IPS DF 6.9 (cell line): ENCODE measurements at regions not wholly inside any gene's neighbourhood (a gene's known extent, or its start where the extent isn't known, plus 50 kb on each side); places are given as distances from the start of the nearest gene placed in this dataset.

ENCODE experiments used
- DNase-seq: peaks from one replicate; pipeline ENCODE4 v3.0.0-alpha.2; 2013; ENCODE audit warnings: low read depth, low spot score
- H3K27ac ChIP-seq: one replicate; pipeline ENCODE4 v1.5.1; 2013; ENCODE audit warnings: low read length, control low read depth
- H3K27me3 ChIP-seq: 2 replicates; pipeline ENCODE4 v1.6.1; 2013; ENCODE audit warnings: mild to moderate bottlenecking, low read length; ENCODE audit not compliant: control insufficient read depth, insufficient read depth
- H3K36me3 ChIP-seq: 2 replicates; pipeline ENCODE4 v1.6.1; 2013; ENCODE audit warnings: low read length; ENCODE audit not compliant: control insufficient read depth, insufficient read depth
- H3K4me1 ChIP-seq: 2 replicates; pipeline ENCODE4 v1.6.1; 2013; ENCODE audit warnings: low read length; ENCODE audit not compliant: control insufficient read depth, insufficient read depth
- H3K4me3 ChIP-seq: 2 replicates; pipeline ENCODE4 v1.5.1; 2013; ENCODE audit warnings: mild to moderate bottlenecking, low read length
- H3K9me3 ChIP-seq: 2 replicates; pipeline ENCODE4 v1.6.1; 2013; ENCODE audit warnings: low read length, inconsistent platforms; ENCODE audit not compliant: control insufficient read depth, insufficient read depth
- WGBS: extraction: QIAGEN DNeasy Blood & Tissue Kit; methylation state at CpG from one replicate; pipeline ENCODE4 v1.1.7; 2013; ENCODE audit warnings: mixed read lengths, missing lambda C conversion rate; ENCODE audit not compliant: insufficient read length, insufficient coverage; 5-methylcytosine and 5-hydroxymethylcytosine counted together

DNA sequence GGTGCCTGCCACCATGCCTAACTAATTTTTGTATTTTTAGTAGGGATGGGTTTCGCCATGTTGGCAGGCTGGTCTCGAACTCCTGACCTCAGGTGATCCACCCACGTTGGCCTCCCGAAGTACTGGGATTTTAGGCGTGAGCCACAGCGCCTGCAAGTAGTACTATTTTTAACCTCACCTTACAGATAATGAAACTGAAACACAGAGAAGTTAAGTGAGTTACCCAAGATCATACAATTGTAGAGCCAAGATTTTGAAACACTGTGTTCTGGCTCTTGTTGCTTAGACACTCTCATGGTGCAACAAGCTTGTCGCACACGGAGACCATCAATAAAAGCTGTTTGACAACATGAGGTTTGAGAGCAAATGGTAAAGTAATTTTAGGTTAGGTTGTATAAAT lies 159.1 kb upstream of the LMNTD1 start:
- no peaks in the 10 kb centered on the region for H3K4me1 ChIP-seq
- H3K27me3 ChIP-seq, result no peaks in the 10 kb centered on the region
- WGBS, result no CpG with 5 or more reads among the region's 8 CpGs
- H3K9me3 ChIP-seq, result peaks cover 2% of the 10 kb centered on the region
- no peak for DNase-seq
- H3K27ac ChIP-seq, result no peak overlapping the region
- no peak overlapping the region for H3K4me3 ChIP-seq
- no peaks in the 10 kb centered on the region for H3K36me3 ChIP-seq

GRCh38 chr12:25713264-25713663 lies 160.2 kb upstream of the LMNTD1 start:
- WGBS, result no CpG with 5 or more reads among the region's 4 CpGs

GRCh38 chr12:25714198-25714984 lies 161.3 kb upstream of the LMNTD1 start:
- Histone ChIP-seq H3K27ac (no peak overlapping the region), H3K4me1 (no peaks in the 10 kb centered on the region; the same call in 1 of the 2 replicates), H3K4me3 (no peak overlapping the region), H3K27me3 (no peaks in the 10 kb centered on the region), H3K36me3 (no peaks in the 10 kb centered on the region), H3K9me3 (no peaks in the 10 kb centered on the region)
- no peak for DNase-seq
- WGBS, result no CpG with 5 or more reads among the region's 6 CpGs

More at GRCh38 chr12:25713264-25713663, 160.2 kb upstream of the LMNTD1 start:
- no peak overlapping the region for H3K27ac ChIP-seq
- no peaks in the 10 kb centered on the region for H3K36me3 ChIP-seq
- DNase-seq, result no peak
- no peaks in the 10 kb centered on the region for H3K27me3 ChIP-seq
- no peaks in the 10 kb centered on the region for H3K9me3 ChIP-seq
- H3K4me1 ChIP-seq, result no peaks in the 10 kb centered on the region; the same call in 1 of the 2 replicates
- H3K4me3 ChIP-seq, result no peak overlapping the region

DNA sequence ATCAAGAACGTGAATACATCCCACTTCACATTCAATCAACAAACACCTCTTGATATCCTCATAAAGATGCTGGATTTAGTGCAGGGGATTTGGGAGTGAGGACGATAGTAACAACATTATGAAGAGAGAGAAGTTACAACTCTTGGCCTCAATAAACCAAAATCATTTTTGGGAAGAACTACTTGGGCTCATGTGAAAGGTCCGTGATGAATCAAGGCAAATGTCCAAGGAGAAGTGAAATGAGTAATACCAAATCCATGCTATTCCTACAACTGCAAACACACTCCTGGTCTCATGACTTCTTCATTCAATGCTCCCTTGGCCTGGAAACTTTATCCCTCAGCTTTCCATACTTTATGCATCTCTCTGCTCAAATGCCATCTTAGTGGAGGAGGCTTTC lies 162.0 kb upstream of the LMNTD1 start:
- Histone ChIP-seq H3K4me3 (no peak overlapping the region), H3K9me3 (no peaks in the 10 kb centered on the region), H3K36me3 (no peaks in the 10 kb centered on the region), H3K27me3 (no peaks in the 10 kb centered on the region), H3K4me1 (no peaks in the 10 kb centered on the region; the same call in 1 of the 2 replicates), H3K27ac (no peak overlapping the region)
- DNase-seq, result no peak
- WGBS, result no CpG with 5 or more reads among the region's 3 CpGs

DNA sequence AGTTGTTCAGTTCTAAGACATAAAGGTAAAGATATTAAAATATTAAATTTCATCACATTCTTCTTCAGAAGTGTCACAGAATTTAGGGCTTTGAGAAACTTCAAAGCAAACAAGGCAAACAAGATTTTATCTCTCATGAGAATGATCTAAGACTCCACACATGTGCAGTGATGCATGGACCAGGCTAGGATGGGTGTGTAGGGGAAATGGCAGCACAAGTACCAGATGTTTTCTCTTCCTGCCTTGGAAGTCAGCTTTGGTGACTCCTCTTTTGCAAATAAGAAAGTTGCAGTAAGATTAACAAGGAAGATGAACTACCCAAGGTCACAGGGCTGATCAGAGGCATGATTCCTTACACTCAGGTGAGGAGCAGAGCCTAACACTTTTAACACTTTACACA lies 163.8 kb upstream of the LMNTD1 start:
- H3K9me3 ChIP-seq, result no peaks in the 10 kb centered on the region
- H3K27me3 ChIP-seq, result no peaks in the 10 kb centered on the region
- H3K4me3 ChIP-seq, result no peak overlapping the region
- no peak for DNase-seq
- no peak overlapping the region for H3K27ac ChIP-seq
- H3K36me3 ChIP-seq, result no peaks in the 10 kb centered on the region
- no peaks in the 10 kb centered on the region; the same call in 1 of the 2 replicates for H3K4me1 ChIP-seq

- no CpG with 5 or more reads among the region's 4 CpGs for WGBS
- Histone ChIP-seq H3K36me3 (no peaks in the 10 kb centered on the region), H3K4me3 (no peak overlapping the region), H3K4me1 (no peaks in the 10 kb centered on the region; the same call in 1 of the 2 replicates), H3K27ac (no peak overlapping the region), H3K27me3 (no peaks in the 10 kb centered on the region), H3K9me3 (no peaks in the 10 kb centered on the region)
- no peak for DNase-seq
These were observed 164.5 kb upstream of the LMNTD1 start for GRCh38 chr12:25717552-25717951.

- DNase-seq, result no peak
- Histone ChIP-seq H3K36me3 (no peaks in the 10 kb centered on the region), H3K4me1 (no peaks in the 10 kb centered on the region; the same call in 1 of the 2 replicates), H3K9me3 (no peaks in the 10 kb centered on the region), H3K27ac (no peak overlapping the region), H3K27me3 (no peaks in the 10 kb centered on the region), H3K4me3 (no peak overlapping the region)
- WGBS, result no CpG with 5 or more reads among the region's 2 CpGs
These were observed 165.1 kb upstream of the LMNTD1 start for GRCh38 chr12:25718081-25718731.

DNA sequence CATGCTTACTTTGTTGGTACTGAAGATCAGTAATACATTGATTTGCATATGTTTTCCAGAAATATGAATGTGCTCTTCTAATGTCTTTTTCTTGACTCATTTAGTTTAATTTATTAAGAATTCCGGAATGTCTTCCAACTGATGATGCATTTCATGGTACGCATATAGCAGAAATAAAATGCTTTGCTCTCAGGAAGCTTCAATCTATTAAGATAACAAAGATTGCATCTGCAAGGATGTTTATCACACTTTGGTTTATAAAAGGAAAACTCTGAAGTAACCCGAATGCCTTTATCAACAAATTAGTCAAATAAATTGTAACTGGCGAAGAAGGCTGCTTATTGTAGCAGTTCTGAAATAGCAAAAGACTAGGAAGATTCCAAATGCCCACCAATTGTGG lies 166.4 kb upstream of the LMNTD1 start:
- no peaks in the 10 kb centered on the region; the same call in 1 of the 2 replicates for H3K4me1 ChIP-seq
- H3K9me3 ChIP-seq, result no peaks in the 10 kb centered on the region
- no peaks in the 10 kb centered on the region for H3K27me3 ChIP-seq
- no peak overlapping the region for H3K4me3 ChIP-seq
- no CpG with 5 or more reads among the region's 4 CpGs for WGBS
- no peak overlapping the region for H3K27ac ChIP-seq
- no peak for DNase-seq
- no peaks in the 10 kb centered on the region for H3K36me3 ChIP-seq

DNA sequence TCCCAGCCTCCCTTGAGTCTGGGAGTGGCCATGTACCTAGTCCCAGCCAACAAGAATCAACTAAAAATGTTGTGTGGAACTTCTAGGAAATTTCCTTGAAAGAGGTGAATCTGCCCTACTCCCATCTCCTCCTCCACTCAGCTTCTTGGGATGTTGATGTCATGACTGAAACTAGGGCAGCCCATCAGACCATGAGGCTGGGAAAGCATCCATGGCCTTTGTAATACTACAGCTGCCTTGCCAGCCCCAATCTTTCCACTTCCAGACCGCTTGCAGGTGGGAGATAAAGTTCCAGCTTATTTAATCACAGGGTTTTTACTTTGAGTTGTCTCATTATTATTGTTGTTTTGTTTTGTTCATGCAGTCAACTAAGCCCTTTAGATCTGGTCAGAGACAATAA lies 170.3 kb upstream of the LMNTD1 start:
- WGBS, result no CpG with 5 or more reads among the region's 1 CpG
- Histone ChIP-seq H3K36me3 (no peaks in the 10 kb centered on the region), H3K27me3 (no peaks in the 10 kb centered on the region), H3K9me3 (no peaks in the 10 kb centered on the region), H3K27ac (no peak overlapping the region), H3K4me3 (no peak overlapping the region), H3K4me1 (no peaks in the 10 kb centered on the region; the same call in 1 of the 2 replicates)
- DNase-seq, result no peak

DNA sequence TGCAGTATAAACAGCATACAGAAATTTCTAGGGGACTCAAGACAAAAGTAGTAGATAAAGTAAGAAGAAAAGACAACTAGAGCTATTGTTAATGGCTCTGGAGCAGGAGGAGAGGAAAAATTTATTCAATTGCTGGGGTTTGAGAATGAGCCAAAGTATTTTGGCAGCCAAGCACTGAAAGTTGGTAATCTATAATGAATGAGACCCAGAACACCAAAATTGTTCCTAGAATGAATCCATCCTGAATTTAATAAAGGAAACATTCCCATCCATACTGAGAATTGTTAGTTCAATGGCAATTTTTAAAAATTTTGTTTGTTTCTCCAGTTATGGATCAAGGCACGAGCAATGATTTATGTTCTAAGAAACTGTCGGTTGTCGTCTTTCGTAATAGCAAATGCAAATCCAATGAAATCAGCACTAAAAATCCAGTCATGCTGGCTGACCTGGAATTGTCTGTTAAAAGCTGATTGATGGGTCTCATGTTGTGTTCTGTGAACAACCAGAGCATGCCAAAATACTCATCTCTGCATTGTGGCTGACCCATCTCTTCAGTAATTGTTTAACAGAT lies 170.9 kb upstream of the LMNTD1 start:
- Histone ChIP-seq H3K4me1 (no peaks in the 10 kb centered on the region), H3K36me3 (no peaks in the 10 kb centered on the region), H3K27me3 (no peaks in the 10 kb centered on the region), H3K27ac (no peak overlapping the region), H3K4me3 (no peak overlapping the region), H3K9me3 (no peaks in the 10 kb centered on the region)
- no peak for DNase-seq
- no CpG with 5 or more reads among the region's 4 CpGs for WGBS
